H1 (cell line): ENCODE measurements at regions not wholly inside any gene's neighbourhood (a gene's known extent, or its start where the extent isn't known, plus 50 kb on each side); places are given as distances from the start of the nearest gene placed in this dataset.

Experiments
- JUND ChIP-seq: IDR thresholded peaks from 2 replicates; pipeline ENCODE4 v1.6.1; 2011; ENCODE audit warnings: mild to moderate bottlenecking, improper control_type of control experiment, low read length
- NANOG ChIP-seq: IDR thresholded peaks from 2 replicates; pipeline ENCODE4 v1.6.1; 2011; ENCODE audit warnings: low read length, low read depth, mild to moderate bottlenecking, inconsistent platforms; ENCODE audit not compliant: insufficient read depth, poor library complexity, severe bottlenecking
- RNF2 ChIP-seq: fragments of 200-900, 300-1000 bp; sonication (generic); IDR thresholded peaks from 2 replicates; pipeline ENCODE4 v1.7.1; 2016; ENCODE audit warnings: borderline replicate concordance, low read depth, mild to moderate bottlenecking, antibody characterized with exemption, low read length; ENCODE audit not compliant: poor library complexity, severe bottlenecking; ENCODE audit errors: missing control alignments
- RXRA ChIP-seq: IDR thresholded peaks from 2 replicates; pipeline ENCODE4 v1.6.1; 2011; ENCODE audit warnings: low read depth, mild to moderate bottlenecking, low read length, moderate library complexity; ENCODE audit not compliant: insufficient read depth
- SP2 ChIP-seq: IDR thresholded peaks from 2 replicates; pipeline ENCODE4 v1.6.1; 2012; ENCODE audit warnings: mild to moderate bottlenecking, low read length, inconsistent platforms
- TCF12 ChIP-seq: IDR thresholded peaks from 2 replicates; pipeline ENCODE4 v1.6.1; 2011; ENCODE audit warnings: low read depth, mild to moderate bottlenecking, low read length
- TEAD4 ChIP-seq: IDR thresholded peaks from 2 replicates; pipeline ENCODE4 v1.6.1; 2012; ENCODE audit warnings: low read depth, low read length, inconsistent platforms, mixed read lengths
- TF ChIP-seq, protein P1 (sequence below): fragments of 300-600 bp; sonication (generic); IDR thresholded peaks from 2 replicates; pipeline ENCODE4 v1.7.1; 2012; ENCODE audit warnings: low read length, moderate library complexity, mild to moderate bottlenecking, inconsistent platforms; ENCODE audit not compliant: insufficient replicate concordance
- TF ChIP-seq, protein P2 (sequence below): IDR thresholded peaks from 2 replicates; pipeline ENCODE4 v1.6.1; 2011; ENCODE audit warnings: low read length, improper control_type of control experiment

DNA sequence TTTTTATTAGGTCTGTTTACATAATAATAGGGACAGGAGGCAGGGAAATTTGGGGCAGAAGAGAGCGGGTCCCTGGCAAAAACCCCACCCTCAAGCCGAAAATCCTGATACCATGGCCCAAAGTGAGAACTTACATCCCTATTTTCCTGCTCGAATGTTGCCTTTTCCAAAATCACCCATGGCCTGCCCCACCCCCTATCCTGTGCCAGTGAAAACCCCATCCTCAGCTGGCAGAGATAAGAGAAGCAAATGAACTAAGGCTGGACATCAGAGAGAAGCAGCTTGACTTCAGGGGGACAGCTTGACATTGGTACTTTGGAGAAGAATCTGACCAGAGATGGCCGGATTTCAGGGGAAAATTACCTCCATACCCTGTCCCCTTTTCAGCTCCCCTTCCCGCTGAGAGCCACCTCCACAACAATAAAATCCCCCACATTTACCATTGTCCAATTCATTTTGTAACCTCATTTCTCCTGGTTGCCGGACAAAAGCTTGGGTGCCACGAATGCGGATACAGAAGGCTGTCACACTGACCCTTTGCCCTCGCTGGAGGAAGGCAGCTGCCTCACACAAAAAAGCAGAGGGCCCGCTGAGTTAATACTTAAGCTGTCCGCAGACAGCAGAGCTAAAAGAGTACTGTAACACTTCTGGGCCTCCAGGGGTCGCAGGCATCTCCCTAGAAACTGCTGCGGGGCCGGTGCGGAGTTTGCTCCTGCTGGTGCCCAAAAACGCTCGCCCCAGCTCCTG lies 196.2 kb downstream of the SNCA start (continued):
- TF ChIP-seq, protein P1, sequence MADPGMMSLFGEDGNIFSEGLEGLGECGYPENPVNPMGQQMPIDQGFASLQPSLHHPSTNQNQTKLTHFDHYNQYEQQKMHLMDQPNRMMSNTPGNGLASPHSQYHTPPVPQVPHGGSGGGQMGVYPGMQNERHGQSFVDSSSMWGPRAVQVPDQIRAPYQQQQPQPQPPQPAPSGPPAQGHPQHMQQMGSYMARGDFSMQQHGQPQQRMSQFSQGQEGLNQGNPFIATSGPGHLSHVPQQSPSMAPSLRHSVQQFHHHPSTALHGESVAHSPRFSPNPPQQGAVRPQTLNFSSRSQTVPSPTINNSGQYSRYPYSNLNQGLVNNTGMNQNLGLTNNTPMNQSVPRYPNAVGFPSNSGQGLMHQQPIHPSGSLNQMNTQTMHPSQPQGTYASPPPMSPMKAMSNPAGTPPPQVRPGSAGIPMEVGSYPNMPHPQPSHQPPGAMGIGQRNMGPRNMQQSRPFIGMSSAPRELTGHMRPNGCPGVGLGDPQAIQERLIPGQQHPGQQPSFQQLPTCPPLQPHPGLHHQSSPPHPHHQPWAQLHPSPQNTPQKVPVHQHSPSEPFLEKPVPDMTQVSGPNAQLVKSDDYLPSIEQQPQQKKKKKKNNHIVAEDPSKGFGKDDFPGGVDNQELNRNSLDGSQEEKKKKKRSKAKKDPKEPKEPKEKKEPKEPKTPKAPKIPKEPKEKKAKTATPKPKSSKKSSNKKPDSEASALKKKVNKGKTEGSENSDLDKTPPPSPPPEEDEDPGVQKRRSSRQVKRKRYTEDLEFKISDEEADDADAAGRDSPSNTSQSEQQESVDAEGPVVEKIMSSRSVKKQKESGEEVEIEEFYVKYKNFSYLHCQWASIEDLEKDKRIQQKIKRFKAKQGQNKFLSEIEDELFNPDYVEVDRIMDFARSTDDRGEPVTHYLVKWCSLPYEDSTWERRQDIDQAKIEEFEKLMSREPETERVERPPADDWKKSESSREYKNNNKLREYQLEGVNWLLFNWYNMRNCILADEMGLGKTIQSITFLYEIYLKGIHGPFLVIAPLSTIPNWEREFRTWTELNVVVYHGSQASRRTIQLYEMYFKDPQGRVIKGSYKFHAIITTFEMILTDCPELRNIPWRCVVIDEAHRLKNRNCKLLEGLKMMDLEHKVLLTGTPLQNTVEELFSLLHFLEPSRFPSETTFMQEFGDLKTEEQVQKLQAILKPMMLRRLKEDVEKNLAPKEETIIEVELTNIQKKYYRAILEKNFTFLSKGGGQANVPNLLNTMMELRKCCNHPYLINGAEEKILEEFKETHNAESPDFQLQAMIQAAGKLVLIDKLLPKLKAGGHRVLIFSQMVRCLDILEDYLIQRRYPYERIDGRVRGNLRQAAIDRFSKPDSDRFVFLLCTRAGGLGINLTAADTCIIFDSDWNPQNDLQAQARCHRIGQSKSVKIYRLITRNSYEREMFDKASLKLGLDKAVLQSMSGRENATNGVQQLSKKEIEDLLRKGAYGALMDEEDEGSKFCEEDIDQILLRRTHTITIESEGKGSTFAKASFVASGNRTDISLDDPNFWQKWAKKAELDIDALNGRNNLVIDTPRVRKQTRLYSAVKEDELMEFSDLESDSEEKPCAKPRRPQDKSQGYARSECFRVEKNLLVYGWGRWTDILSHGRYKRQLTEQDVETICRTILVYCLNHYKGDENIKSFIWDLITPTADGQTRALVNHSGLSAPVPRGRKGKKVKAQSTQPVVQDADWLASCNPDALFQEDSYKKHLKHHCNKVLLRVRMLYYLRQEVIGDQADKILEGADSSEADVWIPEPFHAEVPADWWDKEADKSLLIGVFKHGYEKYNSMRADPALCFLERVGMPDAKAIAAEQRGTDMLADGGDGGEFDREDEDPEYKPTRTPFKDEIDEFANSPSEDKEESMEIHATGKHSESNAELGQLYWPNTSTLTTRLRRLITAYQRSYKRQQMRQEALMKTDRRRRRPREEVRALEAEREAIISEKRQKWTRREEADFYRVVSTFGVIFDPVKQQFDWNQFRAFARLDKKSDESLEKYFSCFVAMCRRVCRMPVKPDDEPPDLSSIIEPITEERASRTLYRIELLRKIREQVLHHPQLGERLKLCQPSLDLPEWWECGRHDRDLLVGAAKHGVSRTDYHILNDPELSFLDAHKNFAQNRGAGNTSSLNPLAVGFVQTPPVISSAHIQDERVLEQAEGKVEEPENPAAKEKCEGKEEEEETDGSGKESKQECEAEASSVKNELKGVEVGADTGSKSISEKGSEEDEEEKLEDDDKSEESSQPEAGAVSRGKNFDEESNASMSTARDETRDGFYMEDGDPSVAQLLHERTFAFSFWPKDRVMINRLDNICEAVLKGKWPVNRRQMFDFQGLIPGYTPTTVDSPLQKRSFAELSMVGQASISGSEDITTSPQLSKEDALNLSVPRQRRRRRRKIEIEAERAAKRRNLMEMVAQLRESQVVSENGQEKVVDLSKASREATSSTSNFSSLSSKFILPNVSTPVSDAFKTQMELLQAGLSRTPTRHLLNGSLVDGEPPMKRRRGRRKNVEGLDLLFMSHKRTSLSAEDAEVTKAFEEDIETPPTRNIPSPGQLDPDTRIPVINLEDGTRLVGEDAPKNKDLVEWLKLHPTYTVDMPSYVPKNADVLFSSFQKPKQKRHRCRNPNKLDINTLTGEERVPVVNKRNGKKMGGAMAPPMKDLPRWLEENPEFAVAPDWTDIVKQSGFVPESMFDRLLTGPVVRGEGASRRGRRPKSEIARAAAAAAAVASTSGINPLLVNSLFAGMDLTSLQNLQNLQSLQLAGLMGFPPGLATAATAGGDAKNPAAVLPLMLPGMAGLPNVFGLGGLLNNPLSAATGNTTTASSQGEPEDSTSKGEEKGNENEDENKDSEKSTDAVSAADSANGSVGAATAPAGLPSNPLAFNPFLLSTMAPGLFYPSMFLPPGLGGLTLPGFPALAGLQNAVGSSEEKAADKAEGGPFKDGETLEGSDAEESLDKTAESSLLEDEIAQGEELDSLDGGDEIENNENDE: peak; percentile 60
- no peak for TF ChIP-seq SP2
- no peak for TF ChIP-seq TCF12
- no peak for TF ChIP-seq TEAD4
- 0 out of 2 replicates have a peak, but pooled peaks have one; percentile 22 for TF ChIP-seq RXRA
- TF ChIP-seq RNF2: no peak
- 0 out of 2 replicates have a peak, but pooled peaks have one; percentile 9 for TF ChIP-seq JUND
- TF ChIP-seq NANOG: peak; percentile 5
- TF ChIP-seq, protein P2, sequence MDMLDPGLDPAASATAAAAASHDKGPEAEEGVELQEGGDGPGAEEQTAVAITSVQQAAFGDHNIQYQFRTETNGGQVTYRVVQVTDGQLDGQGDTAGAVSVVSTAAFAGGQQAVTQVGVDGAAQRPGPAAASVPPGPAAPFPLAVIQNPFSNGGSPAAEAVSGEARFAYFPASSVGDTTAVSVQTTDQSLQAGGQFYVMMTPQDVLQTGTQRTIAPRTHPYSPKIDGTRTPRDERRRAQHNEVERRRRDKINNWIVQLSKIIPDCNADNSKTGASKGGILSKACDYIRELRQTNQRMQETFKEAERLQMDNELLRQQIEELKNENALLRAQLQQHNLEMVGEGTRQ: no peak
